GM18508 (cell line): ENCODE measurements at regions not wholly inside any gene's neighbourhood (a gene's known extent, or its start where the extent isn't known, plus 50 kb on each side); places are given as distances from the start of the nearest gene placed in this dataset.

Experiments
- ATAC-seq: cut with Tn5 transposase; IDR thresholded peaks from one replicate; pipeline ENCODE4 v1.9.1; 2021; ENCODE audit warnings: moderate number of reproducible peaks; ENCODE audit not compliant: insufficient read depth, unreplicated experiment

DNA sequence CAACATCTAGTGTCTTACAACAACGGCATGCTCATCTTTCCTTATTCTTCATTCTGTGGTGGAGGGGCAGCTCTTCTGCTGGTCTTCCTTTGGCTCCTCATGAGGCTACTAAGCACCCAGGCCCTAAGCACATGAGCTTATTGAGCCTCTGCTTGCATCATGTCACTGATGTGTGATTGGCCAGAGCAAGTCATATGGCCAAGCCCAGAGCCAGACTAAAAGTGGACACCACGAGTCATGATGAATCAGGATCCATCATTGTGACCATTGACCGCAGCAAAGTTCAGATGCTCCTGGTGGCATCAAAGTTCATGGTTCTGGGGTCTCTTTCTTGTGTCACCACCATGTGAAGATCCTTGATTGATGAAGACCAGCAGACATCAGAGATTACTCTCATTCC is 192.0 kb upstream of the FOXA2 start:
- ATAC-seq, result no peak

DNA sequence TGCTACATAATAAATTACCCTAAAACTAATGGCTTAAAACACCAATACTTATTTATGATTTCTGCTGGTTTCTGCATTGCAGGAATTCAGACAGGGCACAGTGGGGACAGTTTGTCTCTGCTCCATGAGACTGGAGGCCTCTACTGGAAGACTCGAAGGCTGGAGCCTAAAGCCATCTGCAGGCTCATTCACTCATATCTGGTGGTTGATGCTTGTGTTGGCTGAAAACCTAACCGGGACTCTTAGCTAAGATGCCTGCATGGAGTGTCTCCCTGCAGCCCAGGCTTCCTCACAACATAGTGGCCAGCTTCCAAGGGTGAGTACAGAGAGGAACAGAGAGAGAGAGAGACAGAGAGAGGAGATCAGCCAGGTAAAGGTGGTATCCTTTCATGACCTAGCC is 195.5 kb upstream of the FOXA2 start:
- no peak for ATAC-seq

DNA sequence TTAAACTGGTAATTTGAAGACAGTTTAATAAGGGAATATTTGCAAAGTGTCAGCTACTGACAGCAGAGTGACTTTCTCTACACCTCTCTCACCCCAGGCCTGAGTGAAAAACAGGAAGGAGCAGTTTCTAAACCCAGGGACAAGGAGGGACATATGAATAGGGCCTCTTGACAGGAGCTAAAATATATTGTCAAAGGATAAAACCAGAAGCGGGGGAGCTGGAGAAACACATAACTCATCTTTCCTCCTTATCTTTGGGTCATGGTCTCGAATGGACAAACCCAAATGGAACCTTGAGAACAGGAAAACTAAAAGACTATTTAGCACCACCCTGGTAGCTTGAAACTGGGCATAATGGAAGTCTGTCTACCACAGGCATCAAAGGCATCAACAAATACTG is 197.5 kb upstream of the FOXA2 start:
- ATAC-seq, result no peak

- ATAC-seq, result no peak
These were observed 205.3 kb upstream of the FOXA2 start for GRCh38 chr20:22789676-22790075.

GRCh38 chr20:22791396-22791795 is 207.0 kb upstream of the FOXA2 start:
- no peak for ATAC-seq

- ATAC-seq, result no peak
These were observed 207.6 kb upstream of the FOXA2 start for GRCh38 chr20:22791877-22792525.

DNA sequence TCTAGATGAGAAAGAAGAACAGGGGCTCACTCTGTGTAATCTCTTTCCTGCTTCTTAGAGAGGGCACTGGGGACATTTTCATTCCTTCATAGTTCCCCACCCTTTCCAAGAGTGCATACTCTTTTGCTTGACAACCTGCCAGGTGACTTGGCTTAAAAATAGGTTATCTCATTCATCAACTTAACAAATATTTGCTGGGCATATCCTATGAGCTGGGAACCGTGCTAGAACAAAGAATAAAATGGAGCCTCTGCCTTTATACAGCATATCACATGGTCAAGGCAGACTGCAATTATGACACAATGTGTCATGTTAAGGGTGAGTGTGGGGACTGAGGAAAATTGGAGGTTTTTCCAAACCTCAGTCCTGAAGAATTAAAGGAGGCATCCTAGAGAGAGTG is 209.8 kb upstream of the FOXA2 start:
- no peak for ATAC-seq

- no peak for ATAC-seq
These were observed 211.1 kb upstream of the FOXA2 start for GRCh38 chr20:22795433-22795832.

DNA sequence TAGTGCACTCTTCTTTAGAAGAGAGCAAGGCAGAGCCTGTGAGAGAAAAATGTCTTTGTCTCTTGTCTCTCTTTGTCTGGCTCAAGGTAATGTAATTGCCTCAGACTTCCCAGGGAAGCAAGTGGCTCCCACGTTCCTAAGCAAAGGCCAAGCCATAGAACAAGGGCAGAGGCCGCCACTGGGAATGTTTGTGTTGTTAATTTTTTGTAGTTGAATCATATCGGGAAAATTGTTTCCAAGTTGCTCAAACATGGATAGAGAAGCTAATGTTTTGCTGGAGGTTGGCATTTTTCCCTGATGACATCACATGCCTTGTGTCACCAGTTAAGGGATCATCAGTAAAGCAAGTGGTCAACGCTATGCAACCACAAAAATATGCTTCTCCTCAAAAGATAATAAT is 211.5 kb upstream of the FOXA2 start:
- no peak for ATAC-seq

DNA sequence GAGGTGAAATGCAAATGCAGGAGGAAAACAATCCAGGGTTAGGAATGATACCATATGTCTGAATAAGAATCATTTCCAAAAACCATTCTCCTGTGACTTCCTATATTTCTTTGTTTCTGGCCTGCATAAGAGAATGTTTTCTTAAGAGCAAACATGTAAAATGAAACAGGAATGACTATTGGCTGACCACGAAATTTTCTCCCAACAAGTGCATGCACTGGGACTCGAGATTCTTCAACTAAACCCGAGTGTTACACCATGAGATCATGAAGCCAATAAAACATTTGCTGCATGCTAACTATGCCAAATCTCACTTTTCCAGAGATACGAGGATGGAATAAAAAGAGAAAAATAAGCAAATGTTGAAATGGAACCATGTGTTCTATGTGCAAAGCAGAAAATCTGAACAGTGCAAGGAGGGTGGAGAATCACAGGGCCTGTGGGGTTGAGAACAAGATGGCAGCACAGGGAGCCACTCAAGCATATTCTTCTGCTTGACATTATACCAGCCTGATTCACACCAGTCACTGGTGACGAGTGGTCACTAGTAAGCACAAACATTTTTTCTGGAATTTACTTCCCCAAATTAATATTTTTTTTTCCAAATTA is 212.2 kb upstream of the FOXA2 start:
- no peak for ATAC-seq

DNA sequence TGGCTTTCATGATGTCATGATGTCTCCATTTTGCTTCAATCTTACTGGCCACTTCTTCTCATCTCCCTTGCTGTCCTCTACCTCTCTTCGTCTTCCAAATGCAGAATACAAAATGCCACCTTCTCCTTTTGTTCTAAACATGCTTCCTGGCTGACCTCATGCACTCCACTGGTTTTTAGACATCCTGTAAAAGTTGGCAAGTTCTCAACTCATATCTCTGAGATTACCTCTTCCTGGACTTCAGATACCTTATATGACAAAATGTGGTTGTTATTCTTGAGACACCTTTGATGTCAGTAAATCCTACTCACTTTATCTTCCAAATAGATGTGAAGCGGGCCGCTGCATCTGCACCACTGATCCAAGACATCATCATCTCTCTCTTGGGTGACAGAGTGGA is 212.7 kb upstream of the FOXA2 start:
- no peak for ATAC-seq

DNA sequence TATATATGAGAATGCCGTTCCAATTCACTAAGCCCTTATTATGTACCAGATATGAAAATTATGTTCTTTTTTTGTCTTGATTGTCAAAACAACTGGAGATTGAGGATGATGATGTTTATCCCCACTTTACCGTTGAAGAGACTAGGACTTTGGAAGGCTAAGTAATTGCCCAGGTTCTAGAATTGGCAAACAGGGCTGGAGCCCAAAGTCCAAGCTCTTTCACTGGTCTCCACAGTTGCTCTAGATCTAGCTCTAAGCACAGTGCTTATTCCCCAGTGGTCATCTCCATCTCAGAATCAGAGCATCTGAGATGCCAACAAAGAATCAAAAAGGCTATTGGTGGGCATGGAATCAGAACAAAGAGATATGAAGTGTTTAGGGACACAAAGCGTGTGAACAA is 215.3 kb upstream of the FOXA2 start:
- ATAC-seq, result no peak

- no peak for ATAC-seq
These were observed 215.8 kb upstream of the FOXA2 start for GRCh38 chr20:22800129-22800528.

DNA sequence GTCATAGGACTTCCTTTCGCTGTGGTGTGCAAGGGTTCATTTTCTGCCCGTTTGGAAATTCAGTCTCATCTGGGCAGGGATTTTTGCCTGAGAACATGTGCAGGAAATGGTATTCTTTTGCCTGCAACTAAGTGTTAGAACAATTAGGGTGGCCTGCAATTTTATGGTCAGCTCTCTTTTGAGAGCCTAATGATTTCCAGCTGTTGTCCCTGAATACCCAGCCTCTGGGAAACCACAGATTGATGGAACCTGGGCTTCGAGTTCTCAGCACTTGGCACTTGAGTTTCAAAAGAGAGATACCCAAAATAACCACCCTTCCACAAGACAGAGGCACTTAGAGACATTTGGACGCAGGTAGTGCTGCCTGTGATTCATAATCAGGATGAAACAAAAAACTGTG is 217.2 kb upstream of the FOXA2 start:
- no peak for ATAC-seq

- ATAC-seq, result no peak
These were observed 217.9 kb upstream of the FOXA2 start for GRCh38 chr20:22802296-22802695.

- ATAC-seq, result no peak
These were observed 220.8 kb upstream of the FOXA2 start for GRCh38 chr20:22805219-22805618.

- ATAC-seq, result no peak
These were observed 221.6 kb upstream of the FOXA2 start for GRCh38 chr20:22805996-22806395.

DNA sequence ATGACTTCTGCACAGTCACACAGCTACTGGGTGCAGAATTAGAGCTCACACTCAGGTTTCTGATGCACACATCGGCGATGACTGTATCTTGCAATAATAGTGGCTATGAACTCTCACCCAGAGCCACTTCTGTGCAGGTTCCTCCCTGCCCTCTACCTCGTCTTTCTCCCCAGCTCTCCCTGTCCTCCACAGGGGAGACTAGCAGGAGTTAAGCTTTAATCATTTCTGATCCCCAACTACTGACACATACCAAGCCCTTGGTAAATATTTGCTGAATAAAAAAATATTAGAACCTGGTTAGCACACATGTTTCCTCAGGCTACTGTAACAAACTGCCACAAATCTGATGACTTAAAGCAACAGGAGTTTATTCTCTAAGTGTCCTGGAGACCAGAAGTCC is 222.7 kb upstream of the FOXA2 start:
- ATAC-seq, result no peak

- no peak for ATAC-seq
These were observed 223.4 kb upstream of the FOXA2 start for GRCh38 chr20:22807646-22808244.

DNA sequence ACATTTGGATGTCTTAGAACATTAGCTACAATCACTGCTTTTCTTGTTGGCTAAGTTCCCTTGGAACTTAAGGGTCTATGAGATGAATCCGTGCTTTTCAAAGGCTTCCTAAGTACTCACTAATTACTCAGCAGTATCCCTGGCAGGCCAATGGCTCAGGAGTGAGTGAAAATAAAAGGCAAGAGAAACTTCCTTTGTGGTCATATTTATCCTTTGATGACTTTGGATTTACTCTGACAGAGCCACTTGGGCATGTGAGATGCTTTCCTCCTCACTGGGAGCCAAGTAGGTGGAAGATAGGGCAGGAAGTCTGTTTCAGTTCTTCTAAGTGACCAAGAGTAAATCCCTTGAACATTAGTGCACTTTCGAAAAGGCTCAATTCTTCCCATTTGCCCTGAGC is 224.3 kb upstream of the FOXA2 start:
- no peak for ATAC-seq

- ATAC-seq, result no peak
These were observed 225.1 kb upstream of the SSTR4 start for GRCh38 chr20:22810030-22810429.
